ENCODE measurements at regions not wholly inside any gene's neighbourhood (a gene's known extent, or its start where the extent isn't known, plus 50 kb on each side); places are given as distances from the start of the nearest gene placed in this dataset.

GRCh38 chr1:56199061-56199460 lies 380.3 kb downstream of the PLPP3 start:
- Histone ChIP-seq H3K36me3 (ENCODE audit: insufficient read depth, low read length) (no peaks in the 10 kb centered on the region), H4K20me1 (ENCODE audit: insufficient read depth, low read length) (no peaks in the 10 kb centered on the region), H3K27ac (ENCODE audit: low read depth, low read length, poor library complexity, severe bottlenecking) (no peak overlapping the region), H3K4me2 (ENCODE audit: low read length) (no peak overlapping the region), H3K4me3 (ENCODE audit: low read depth, low read length, poor library complexity, severe bottlenecking) (no peak overlapping the region), H3K4me1 (ENCODE audit: insufficient read depth, low read length, poor library complexity, severe bottlenecking) (no peaks in the 10 kb centered on the region), H2AFZ (ENCODE audit: low read length) (no peak overlapping the region), H3K9me3 (ENCODE audit: low read length) (no peaks in the 10 kb centered on the region), H3K79me2 (ENCODE audit: insufficient read depth, low read depth, low read length) (no peaks in the 10 kb centered on the region), H3K9me2 (ENCODE audit: insufficient read depth, low read length) (no peaks in the 10 kb centered on the region)
- ChIA-PET CTCF (ENCODE audit: unreplicated experiment) (no interaction called here), POLR2A (no interaction called here)
- no peak for DNase-seq (ENCODE audit: low spot score)
- no TSS peak for BruUV-seq (replicated peaks)
- intact Hi-C loops (cut with micrococcal nuclease; ENCODE audit: unreplicated experiment) = no loop called here
- TF ChIP-seq EZH2phosphoT487 (IDR thresholded peaks at IDR 0.05; ENCODE audit: borderline replicate concordance, low read depth, low read length) (no peak), CTCF (conservative IDR thresholded peaks at IDR 0.05; ENCODE audit: low read length) (no peak)

- H3K79me2 ChIP-seq (ENCODE audit: insufficient read depth, low read depth, low read length) = no peaks in the 10 kb centered on the region
- no peak for DNase-seq (ENCODE audit: low spot score)
- H4K20me1 ChIP-seq (ENCODE audit: insufficient read depth, low read length) = no peaks in the 10 kb centered on the region
- no peak overlapping the region for H2AFZ ChIP-seq (ENCODE audit: low read length)
- no peak overlapping the region for H3K4me2 ChIP-seq (ENCODE audit: low read length)
- H3K9me3 ChIP-seq (ENCODE audit: low read length) = no peaks in the 10 kb centered on the region
- no peak overlapping the region for H3K27ac ChIP-seq (ENCODE audit: low read depth, low read length, poor library complexity, severe bottlenecking)
- H3K9me2 ChIP-seq (ENCODE audit: insufficient read depth, low read length) = no peaks in the 10 kb centered on the region
- intact Hi-C loops (cut with micrococcal nuclease; ENCODE audit: unreplicated experiment) = no loop called here
- BruUV-seq (replicated peaks) = no TSS peak
- no peak overlapping the region for H3K4me3 ChIP-seq (ENCODE audit: low read depth, low read length, poor library complexity, severe bottlenecking)
- CTCF ChIA-PET (ENCODE audit: unreplicated experiment) = no interaction called here
- H3K4me1 ChIP-seq (ENCODE audit: insufficient read depth, low read length, poor library complexity, severe bottlenecking) = no peaks in the 10 kb centered on the region
- no peaks in the 10 kb centered on the region for H3K36me3 ChIP-seq (ENCODE audit: insufficient read depth, low read length)
- POLR2A ChIA-PET = no interaction called here
- TF ChIP-seq CTCF (conservative IDR thresholded peaks at IDR 0.05; ENCODE audit: low read length) (no peak), EZH2phosphoT487 (IDR thresholded peaks at IDR 0.05; ENCODE audit: borderline replicate concordance, low read depth, low read length) (no peak)
These were observed 381.4 kb downstream of the PLPP3 start for GRCh38 chr1:56197946-56198345.

- Histone ChIP-seq H2AFZ (ENCODE audit: low read length) (no peak overlapping the region), H3K4me2 (ENCODE audit: low read length) (no peak overlapping the region), H3K4me3 (ENCODE audit: low read depth, low read length, poor library complexity, severe bottlenecking) (no peak overlapping the region), H3K36me3 (ENCODE audit: insufficient read depth, low read length) (no peaks in the 10 kb centered on the region), H3K27ac (ENCODE audit: low read depth, low read length, poor library complexity, severe bottlenecking) (no peak overlapping the region), H3K9me2 (ENCODE audit: insufficient read depth, low read length) (no peaks in the 10 kb centered on the region), H3K9me3 (ENCODE audit: low read length) (no peaks in the 10 kb centered on the region), H4K20me1 (ENCODE audit: insufficient read depth, low read length) (no peaks in the 10 kb centered on the region), H3K4me1 (ENCODE audit: insufficient read depth, low read length, poor library complexity, severe bottlenecking) (no peaks in the 10 kb centered on the region), H3K79me2 (ENCODE audit: insufficient read depth, low read depth, low read length) (no peaks in the 10 kb centered on the region)
- intact Hi-C loops (cut with micrococcal nuclease; ENCODE audit: unreplicated experiment) = no loop called here
- no peak for DNase-seq (ENCODE audit: low spot score)
- POLR2A ChIA-PET = no interaction called here
- TF ChIP-seq CTCF (conservative IDR thresholded peaks at IDR 0.05; ENCODE audit: low read length) (no peak), EZH2phosphoT487 (IDR thresholded peaks at IDR 0.05; ENCODE audit: borderline replicate concordance, low read depth, low read length) (no peak)
- CTCF ChIA-PET (ENCODE audit: unreplicated experiment) = no interaction called here
- no TSS peak for BruUV-seq (replicated peaks)
These were observed 382.5 kb downstream of the PLPP3 start for GRCh38 chr1:56196839-56197238.
